ENCODE measurements at regions not wholly inside any gene's neighbourhood (a gene's known extent, or its start where the extent isn't known, plus 50 kb on each side); places are given as distances from the start of the nearest gene placed in this dataset.

GRCh38 chr12:3355378-3355900 is 135.6 kb upstream of the PRMT8 start:
- TF ChIP-seq CTCF (IDR thresholded peaks at IDR 0.05; ENCODE audit: poor library complexity), result no peak
- TF ChIP-seq EZH2 (IDR thresholded peaks at IDR 0.05; ENCODE audit: borderline replicate concordance), result no peak
- no peak for TF ChIP-seq EZH2phosphoT487 (IDR thresholded peaks at IDR 0.05; ENCODE audit: low read depth, severe bottlenecking, unreplicated experiment)

Measured in hepatocyte (in vitro differentiated cells).